ENCODE measurements at regions not wholly inside any gene's neighbourhood (a gene's known extent, or its start where the extent isn't known, plus 50 kb on each side); places are given as distances from the start of the nearest gene placed in this dataset.

DNA sequence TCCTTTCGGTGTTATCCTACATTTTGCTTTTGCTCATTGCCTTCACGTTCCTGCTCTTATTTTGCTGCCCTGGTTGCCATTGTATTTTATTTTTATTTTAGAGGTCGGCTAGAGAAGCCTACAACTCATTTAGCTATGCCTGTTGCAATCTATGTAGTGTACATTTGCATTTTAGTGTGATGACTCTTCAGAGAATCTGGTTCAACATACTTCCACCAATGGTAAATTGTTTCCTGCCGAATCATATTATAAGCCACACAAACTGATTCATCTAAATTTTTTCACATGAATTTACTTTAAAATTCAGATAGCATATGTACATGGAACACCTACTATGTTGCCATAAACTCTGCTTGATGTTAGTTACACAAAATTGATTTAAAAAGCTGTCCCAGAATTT is 1596.9 kb downstream of the PLA2G4A start:
- H3K27ac ChIP-seq (ENCODE audit: insufficient read depth, low read depth, low read length, poor library complexity, severe bottlenecking) = no peak overlapping the region
- H3K9me3 ChIP-seq (ENCODE audit: control insufficient read depth, low read length) = no peaks in the 10 kb centered on the region
- no peaks in the 10 kb centered on the region for H3K27me3 ChIP-seq (ENCODE audit: control insufficient read depth, insufficient read depth, low read length, poor library complexity, severe bottlenecking)
- no peaks in the 10 kb centered on the region for H3K36me3 ChIP-seq (ENCODE audit: control insufficient read depth, insufficient read depth, low read length)
- no peaks in the 10 kb centered on the region for H3K4me1 ChIP-seq (ENCODE audit: control insufficient read depth, insufficient read depth, low read length)
- WGBS, 2 experiments = 88 to 89% methylated on average over 3 of the region's 4 CpGs
- H3K4me3 ChIP-seq (ENCODE audit: insufficient read depth, low read depth, low read length) = no peak overlapping the region

- no peaks in the 10 kb centered on the region for H3K36me3 ChIP-seq (ENCODE audit: control insufficient read depth, insufficient read depth, low read length)
- no peak overlapping the region for H3K4me3 ChIP-seq (ENCODE audit: insufficient read depth, low read depth, low read length)
- H3K4me1 ChIP-seq (ENCODE audit: control insufficient read depth, insufficient read depth, low read length) = no peaks in the 10 kb centered on the region
- H3K27me3 ChIP-seq (ENCODE audit: control insufficient read depth, insufficient read depth, low read length, poor library complexity, severe bottlenecking) = no peaks in the 10 kb centered on the region
- H3K9me3 ChIP-seq (ENCODE audit: control insufficient read depth, low read length) = no peaks in the 10 kb centered on the region
- no peak overlapping the region for H3K27ac ChIP-seq (ENCODE audit: insufficient read depth, low read depth, low read length, poor library complexity, severe bottlenecking)
Observed at GRCh38 chr1:188426561-188426960, 1597.8 kb downstream of the PLA2G4A start.

- no peak overlapping the region for H3K27ac ChIP-seq (ENCODE audit: insufficient read depth, low read depth, low read length, poor library complexity, severe bottlenecking)
- no peak overlapping the region for H3K4me3 ChIP-seq (ENCODE audit: insufficient read depth, low read depth, low read length)
- no peaks in the 10 kb centered on the region for H3K9me3 ChIP-seq (ENCODE audit: control insufficient read depth, low read length)
- WGBS, 2 experiments = 88 to 100% methylated on average over 1 to 2 of the region's 2 CpGs
- H3K4me1 ChIP-seq (ENCODE audit: control insufficient read depth, insufficient read depth, low read length) = no peaks in the 10 kb centered on the region
- no peaks in the 10 kb centered on the region for H3K27me3 ChIP-seq (ENCODE audit: control insufficient read depth, insufficient read depth, low read length, poor library complexity, severe bottlenecking)
- H3K36me3 ChIP-seq (ENCODE audit: control insufficient read depth, insufficient read depth, low read length) = no peaks in the 10 kb centered on the region
Observed at GRCh38 chr1:188427642-188428041, 1598.9 kb downstream of the PLA2G4A start.

GRCh38 chr1:188429386-188429785 is 1600.6 kb downstream of the PLA2G4A start:
- WGBS, 2 experiments = 100% methylated on average over 1 of the region's 2 CpGs
- no peak overlapping the region for H3K27ac ChIP-seq (ENCODE audit: insufficient read depth, low read depth, low read length, poor library complexity, severe bottlenecking)
- H3K9me3 ChIP-seq (ENCODE audit: control insufficient read depth, low read length) = no peaks in the 10 kb centered on the region
- H3K4me3 ChIP-seq (ENCODE audit: insufficient read depth, low read depth, low read length) = no peak overlapping the region
- H3K27me3 ChIP-seq (ENCODE audit: control insufficient read depth, insufficient read depth, low read length, poor library complexity, severe bottlenecking) = no peaks in the 10 kb centered on the region
- H3K4me1 ChIP-seq (ENCODE audit: control insufficient read depth, insufficient read depth, low read length) = no peaks in the 10 kb centered on the region
- no peaks in the 10 kb centered on the region for H3K36me3 ChIP-seq (ENCODE audit: control insufficient read depth, insufficient read depth, low read length)

- Histone ChIP-seq H3K27ac (ENCODE audit: insufficient read depth, low read depth, low read length, poor library complexity, severe bottlenecking) (no peak overlapping the region), H3K9me3 (ENCODE audit: control insufficient read depth, low read length) (no peaks in the 10 kb centered on the region), H3K27me3 (ENCODE audit: control insufficient read depth, insufficient read depth, low read length, poor library complexity, severe bottlenecking) (no peaks in the 10 kb centered on the region), H3K4me1 (ENCODE audit: control insufficient read depth, insufficient read depth, low read length) (no peaks in the 10 kb centered on the region), H3K4me3 (ENCODE audit: insufficient read depth, low read depth, low read length) (no peak overlapping the region), H3K36me3 (ENCODE audit: control insufficient read depth, insufficient read depth, low read length) (no peaks in the 10 kb centered on the region)
- 83 to 87% methylated on average over 1 of the region's 1 CpG for WGBS, 2 experiments
Observed at GRCh38 chr1:188432427-188432826, 1603.7 kb downstream of the PLA2G4A start.

GRCh38 chr1:188433425-188433824 is 1604.7 kb downstream of the PLA2G4A start:
- Histone ChIP-seq H3K27me3 (ENCODE audit: control insufficient read depth, insufficient read depth, low read length, poor library complexity, severe bottlenecking) (no peaks in the 10 kb centered on the region), H3K4me3 (ENCODE audit: insufficient read depth, low read depth, low read length) (no peak overlapping the region), H3K27ac (ENCODE audit: insufficient read depth, low read depth, low read length, poor library complexity, severe bottlenecking) (no peak overlapping the region), H3K9me3 (ENCODE audit: control insufficient read depth, low read length) (no peaks in the 10 kb centered on the region), H3K4me1 (ENCODE audit: control insufficient read depth, insufficient read depth, low read length) (no peaks in the 10 kb centered on the region), H3K36me3 (ENCODE audit: control insufficient read depth, insufficient read depth, low read length) (no peaks in the 10 kb centered on the region)
- WGBS, 2 experiments = 83% methylated on average over 1 of the region's 2 CpGs; no CpG with 5 or more reads in 1 of the 2 experiments

- WGBS, 2 experiments = 100% methylated on average over 2 of the region's 3 CpGs; no CpG with 5 or more reads in 1 of the 2 experiments
- Histone ChIP-seq H3K36me3 (ENCODE audit: control insufficient read depth, insufficient read depth, low read length) (no peaks in the 10 kb centered on the region), H3K4me1 (ENCODE audit: control insufficient read depth, insufficient read depth, low read length) (no peaks in the 10 kb centered on the region), H3K9me3 (ENCODE audit: control insufficient read depth, low read length) (no peaks in the 10 kb centered on the region), H3K27me3 (ENCODE audit: control insufficient read depth, insufficient read depth, low read length, poor library complexity, severe bottlenecking) (no peaks in the 10 kb centered on the region), H3K27ac (ENCODE audit: insufficient read depth, low read depth, low read length, poor library complexity, severe bottlenecking) (no peak overlapping the region), H3K4me3 (ENCODE audit: insufficient read depth, low read depth, low read length) (no peak overlapping the region)
Observed at GRCh38 chr1:188444526-188444925, 1615.8 kb downstream of the PLA2G4A start.

DNA sequence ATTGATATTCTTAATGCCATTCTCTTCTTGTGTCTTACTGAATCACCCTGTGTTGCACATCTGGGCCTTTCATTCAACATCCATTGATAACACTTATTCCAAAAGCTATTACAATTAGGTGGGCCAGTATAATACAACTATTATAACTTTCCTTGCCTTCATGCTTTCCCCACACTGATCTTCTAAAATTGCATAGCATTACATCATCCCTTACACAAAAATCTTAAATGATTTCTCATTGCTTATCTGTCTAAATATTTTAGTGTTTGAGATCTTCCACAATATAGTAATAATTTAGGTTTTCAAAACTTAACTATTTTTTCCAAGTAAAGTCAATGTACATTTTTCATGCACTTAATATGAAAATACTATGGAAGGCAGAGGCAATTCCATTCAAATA is 1634.1 kb downstream of the PLA2G4A start:
- Histone ChIP-seq H3K27ac (ENCODE audit: insufficient read depth, low read depth, low read length, poor library complexity, severe bottlenecking) (no peak overlapping the region), H3K36me3 (ENCODE audit: control insufficient read depth, insufficient read depth, low read length) (no peaks in the 10 kb centered on the region), H3K4me3 (ENCODE audit: insufficient read depth, low read depth, low read length) (no peak overlapping the region), H3K4me1 (ENCODE audit: control insufficient read depth, insufficient read depth, low read length) (no peaks in the 10 kb centered on the region), H3K27me3 (ENCODE audit: control insufficient read depth, insufficient read depth, low read length, poor library complexity, severe bottlenecking) (no peaks in the 10 kb centered on the region), H3K9me3 (ENCODE audit: control insufficient read depth, low read length) (no peaks in the 10 kb centered on the region)

GRCh38 chr1:188463919-188464318 is 1635.2 kb downstream of the PLA2G4A start:
- H3K27me3 ChIP-seq (ENCODE audit: control insufficient read depth, insufficient read depth, low read length, poor library complexity, severe bottlenecking) = no peaks in the 10 kb centered on the region
- no peaks in the 10 kb centered on the region for H3K4me1 ChIP-seq (ENCODE audit: control insufficient read depth, insufficient read depth, low read length)
- no peak overlapping the region for H3K4me3 ChIP-seq (ENCODE audit: insufficient read depth, low read depth, low read length)
- no peaks in the 10 kb centered on the region for H3K36me3 ChIP-seq (ENCODE audit: control insufficient read depth, insufficient read depth, low read length)
- H3K27ac ChIP-seq (ENCODE audit: insufficient read depth, low read depth, low read length, poor library complexity, severe bottlenecking) = no peak overlapping the region
- WGBS, 2 experiments = 79 to 96% methylated on average over 1 of the region's 2 CpGs
- no peaks in the 10 kb centered on the region for H3K9me3 ChIP-seq (ENCODE audit: control insufficient read depth, low read length)

DNA sequence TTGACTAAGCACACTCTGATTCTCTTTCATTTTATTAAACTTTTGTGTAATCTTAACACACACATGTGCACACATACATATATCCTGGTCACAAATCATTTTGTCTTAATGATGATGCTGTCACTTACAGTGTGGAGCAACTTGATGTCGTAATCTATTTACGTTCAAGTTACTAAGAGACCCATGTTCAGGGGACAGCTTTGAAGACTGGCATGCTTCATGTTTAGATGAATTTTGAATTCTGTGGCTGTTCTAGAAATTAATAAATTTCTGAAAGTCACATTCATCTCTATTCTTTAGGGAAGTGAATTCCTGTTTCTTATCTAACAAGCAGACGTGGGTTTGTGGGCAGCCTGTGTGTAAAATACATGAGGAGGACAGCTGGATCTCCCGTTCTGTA is 1637.8 kb downstream of the PLA2G4A start:
- Histone ChIP-seq H3K4me1 (ENCODE audit: control insufficient read depth, insufficient read depth, low read length) (no peaks in the 10 kb centered on the region), H3K4me3 (ENCODE audit: insufficient read depth, low read depth, low read length) (no peak overlapping the region), H3K36me3 (ENCODE audit: control insufficient read depth, insufficient read depth, low read length) (no peaks in the 10 kb centered on the region), H3K9me3 (ENCODE audit: control insufficient read depth, low read length) (no peaks in the 10 kb centered on the region), H3K27me3 (ENCODE audit: control insufficient read depth, insufficient read depth, low read length, poor library complexity, severe bottlenecking) (no peaks in the 10 kb centered on the region), H3K27ac (ENCODE audit: insufficient read depth, low read depth, low read length, poor library complexity, severe bottlenecking) (no peak overlapping the region)
- WGBS, 2 experiments = 96 to 97% methylated on average over 4 of the region's 4 CpGs

- 94 to 95% methylated on average over 1 of the region's 1 CpG for WGBS, 2 experiments
- no peak overlapping the region for H3K4me3 ChIP-seq (ENCODE audit: insufficient read depth, low read depth, low read length)
- H3K36me3 ChIP-seq (ENCODE audit: control insufficient read depth, insufficient read depth, low read length) = no peaks in the 10 kb centered on the region
- H3K27ac ChIP-seq (ENCODE audit: insufficient read depth, low read depth, low read length, poor library complexity, severe bottlenecking) = no peak overlapping the region
- no peaks in the 10 kb centered on the region for H3K27me3 ChIP-seq (ENCODE audit: control insufficient read depth, insufficient read depth, low read length, poor library complexity, severe bottlenecking)
- no peaks in the 10 kb centered on the region for H3K9me3 ChIP-seq (ENCODE audit: control insufficient read depth, low read length)
- H3K4me1 ChIP-seq (ENCODE audit: control insufficient read depth, insufficient read depth, low read length) = no peaks in the 10 kb centered on the region
Observed at GRCh38 chr1:188476606-188477005, 1647.9 kb downstream of the PLA2G4A start.
